ENCODE measurements at regions not wholly inside any gene's neighbourhood (a gene's known extent, or its start where the extent isn't known, plus 50 kb on each side); places are given as distances from the start of the nearest gene placed in this dataset.

GRCh38 chr12:87059231-87059630, 803.0 kb upstream of the MGAT4C start:
- TF ChIP-seq CTCF (IDR thresholded peaks at IDR 0.05) (no peak), POLR2AphosphoS5 (IDR thresholded peaks at IDR 0.05) (no peak), POLR2A (IDR thresholded peaks at IDR 0.05) (no peak)

Data from transverse colon (tissue), 4 donors.